ENCODE measurements at regions not wholly inside any gene's neighbourhood (a gene's known extent, or its start where the extent isn't known, plus 50 kb on each side); places are given as distances from the start of the nearest gene placed in this dataset.

DNA sequence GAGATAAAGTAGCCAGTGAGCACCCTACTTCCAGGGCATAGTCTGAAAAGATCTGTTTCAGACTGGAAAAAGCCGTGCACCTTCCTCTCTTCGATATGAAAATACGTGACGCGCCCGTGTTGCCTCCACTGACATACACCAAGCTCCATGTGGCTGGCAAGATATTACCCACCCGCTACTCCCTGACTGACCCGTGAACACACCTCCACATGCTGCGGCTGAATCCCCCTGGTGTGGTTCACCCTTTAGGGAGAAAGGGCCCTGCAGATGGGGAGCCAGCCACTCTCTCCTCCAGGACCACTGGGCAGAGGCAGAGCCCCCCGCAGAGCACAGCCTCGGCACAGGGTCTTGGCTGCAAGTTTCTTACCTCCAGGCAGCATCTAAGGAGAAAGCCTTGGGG, 245.0 kb downstream of the BRD1 start:
- TF ChIP-seq TAF1 (IDR thresholded peaks at IDR 0.05; ENCODE audit: low read depth, low read length) = no peak
- TF ChIP-seq SPI1 (IDR thresholded peaks at IDR 0.05; ENCODE audit: low read depth, low read length) = no peak
- TF ChIP-seq POU2F2 (IDR thresholded peaks at IDR 0.05; ENCODE audit: low read depth, low read length) = no peak
- TF ChIP-seq POLR2AphosphoS5 (IDR thresholded peaks at IDR 0.05; ENCODE audit: low read depth, low read length) = no peak
- TF ChIP-seq POLR2A (IDR thresholded peaks at IDR 0.05; ENCODE audit: low read depth, low read length) = no peak
- no peak for TF ChIP-seq PAX5 (IDR thresholded peaks at IDR 0.05; ENCODE audit: insufficient read depth, low read length, severe bottlenecking)
- FAIRE-seq (no peak), DNase-seq (ENCODE audit: insufficient read length, low spot score) (no peak)

DNA sequence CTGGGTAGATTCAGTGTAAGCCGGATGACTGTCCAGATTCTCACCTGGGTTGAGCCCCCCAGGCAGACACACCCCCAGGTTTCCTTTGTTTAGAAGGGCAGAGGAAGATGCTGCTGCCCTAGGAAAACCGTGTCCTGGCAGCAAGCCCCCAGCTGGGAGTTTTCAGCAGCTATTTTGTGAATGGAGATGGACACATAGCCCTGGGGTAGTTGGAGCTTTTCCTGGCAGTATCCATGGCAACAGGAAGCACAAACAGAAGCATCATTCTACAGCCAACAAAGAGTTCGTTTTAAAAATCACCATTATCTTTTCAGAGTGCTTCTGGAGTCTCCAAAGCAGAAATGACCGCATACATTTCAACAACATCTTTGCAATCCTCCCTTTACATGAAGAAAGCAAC, 245.5 kb downstream of the BRD1 start:
- FAIRE-seq = no peak
- TF ChIP-seq POLR2AphosphoS5 (IDR thresholded peaks at IDR 0.05; ENCODE audit: low read depth, low read length) = no peak
- TF ChIP-seq PAX5 (IDR thresholded peaks at IDR 0.05; ENCODE audit: insufficient read depth, low read length, severe bottlenecking) = no peak
- no peak for TF ChIP-seq POU2F2 (IDR thresholded peaks at IDR 0.05; ENCODE audit: low read depth, low read length)
- TF ChIP-seq SPI1 (IDR thresholded peaks at IDR 0.05; ENCODE audit: low read depth, low read length) = no peak
- no peak for TF ChIP-seq TAF1 (IDR thresholded peaks at IDR 0.05; ENCODE audit: low read depth, low read length)
- no peak for TF ChIP-seq POLR2A (IDR thresholded peaks at IDR 0.05; ENCODE audit: low read depth, low read length)
- no peak for DNase-seq (ENCODE audit: insufficient read length, low spot score)

DNA sequence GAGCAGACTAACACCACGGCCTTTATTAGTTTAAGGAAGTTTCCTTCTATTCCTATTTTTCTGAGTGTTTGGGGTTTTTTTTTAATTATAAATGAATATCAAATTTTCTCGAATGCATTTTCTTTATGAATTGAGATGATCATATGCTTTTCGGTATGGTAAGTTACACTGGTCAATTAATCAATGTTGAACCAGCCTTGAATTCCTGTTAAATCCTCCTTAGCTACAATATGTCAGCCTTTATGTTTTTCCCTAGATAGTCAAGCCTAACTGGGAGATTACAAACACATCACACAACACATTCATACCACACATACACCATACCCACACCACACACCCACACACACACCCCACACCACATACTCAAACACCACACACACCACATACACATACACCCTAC, 247.6 kb downstream of the BRD1 start:
- FAIRE-seq (peak; percentile 75), DNase-seq (ENCODE audit: insufficient read length, low spot score) (no peak)
- TF ChIP-seq SPI1 (IDR thresholded peaks at IDR 0.05; ENCODE audit: low read depth, low read length) (no peak), PAX5 (IDR thresholded peaks at IDR 0.05; ENCODE audit: insufficient read depth, low read length, severe bottlenecking) (no peak), TAF1 (IDR thresholded peaks at IDR 0.05; ENCODE audit: low read depth, low read length) (no peak), POU2F2 (IDR thresholded peaks at IDR 0.05; ENCODE audit: low read depth, low read length) (no peak), POLR2A (IDR thresholded peaks at IDR 0.05; ENCODE audit: low read depth, low read length) (no peak), POLR2AphosphoS5 (IDR thresholded peaks at IDR 0.05; ENCODE audit: low read depth, low read length) (no peak)

DNA sequence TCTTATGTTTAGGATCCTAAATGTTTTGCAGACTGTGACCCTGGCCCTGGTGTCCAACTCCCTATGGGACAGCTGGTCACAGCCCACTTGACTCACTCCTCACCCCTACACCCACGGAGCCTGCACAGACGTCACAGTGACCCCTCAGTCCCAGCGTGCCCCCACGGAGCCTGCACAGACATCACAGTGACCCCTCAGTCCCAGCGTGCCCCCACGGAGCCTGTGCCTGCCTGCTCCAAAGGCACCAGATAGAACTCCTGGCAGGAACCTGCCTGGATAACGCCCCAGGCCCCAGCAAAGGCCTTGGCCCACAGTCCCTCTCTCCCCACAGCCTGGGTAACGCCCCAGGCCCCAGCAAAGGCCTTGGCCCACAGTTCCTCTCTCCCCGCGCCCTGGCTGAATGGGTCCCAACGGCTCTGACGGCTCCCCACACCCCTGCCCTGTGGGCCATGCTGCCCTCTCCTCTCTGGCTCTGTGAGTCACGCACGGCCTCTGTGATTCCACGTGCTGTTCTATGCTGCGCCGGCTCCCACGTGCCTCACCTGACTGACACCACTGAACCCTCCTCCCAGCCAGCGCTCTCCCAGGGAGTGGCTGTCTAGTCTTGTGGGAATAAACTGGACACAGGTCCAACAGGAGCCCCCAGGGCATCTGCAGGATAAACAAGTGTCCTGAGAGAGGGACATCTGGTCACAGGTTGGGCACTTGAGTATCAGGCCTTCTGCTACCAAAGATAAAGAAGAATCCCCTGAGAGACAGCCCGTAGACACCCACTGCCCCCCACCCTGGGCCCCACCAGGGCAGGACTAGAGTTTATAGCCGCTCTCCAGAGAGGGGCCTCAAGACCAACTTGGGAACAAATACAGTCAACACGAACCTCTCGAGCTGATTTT, 250.3 kb downstream of the BRD1 start:
- FAIRE-seq = no peak

DNA sequence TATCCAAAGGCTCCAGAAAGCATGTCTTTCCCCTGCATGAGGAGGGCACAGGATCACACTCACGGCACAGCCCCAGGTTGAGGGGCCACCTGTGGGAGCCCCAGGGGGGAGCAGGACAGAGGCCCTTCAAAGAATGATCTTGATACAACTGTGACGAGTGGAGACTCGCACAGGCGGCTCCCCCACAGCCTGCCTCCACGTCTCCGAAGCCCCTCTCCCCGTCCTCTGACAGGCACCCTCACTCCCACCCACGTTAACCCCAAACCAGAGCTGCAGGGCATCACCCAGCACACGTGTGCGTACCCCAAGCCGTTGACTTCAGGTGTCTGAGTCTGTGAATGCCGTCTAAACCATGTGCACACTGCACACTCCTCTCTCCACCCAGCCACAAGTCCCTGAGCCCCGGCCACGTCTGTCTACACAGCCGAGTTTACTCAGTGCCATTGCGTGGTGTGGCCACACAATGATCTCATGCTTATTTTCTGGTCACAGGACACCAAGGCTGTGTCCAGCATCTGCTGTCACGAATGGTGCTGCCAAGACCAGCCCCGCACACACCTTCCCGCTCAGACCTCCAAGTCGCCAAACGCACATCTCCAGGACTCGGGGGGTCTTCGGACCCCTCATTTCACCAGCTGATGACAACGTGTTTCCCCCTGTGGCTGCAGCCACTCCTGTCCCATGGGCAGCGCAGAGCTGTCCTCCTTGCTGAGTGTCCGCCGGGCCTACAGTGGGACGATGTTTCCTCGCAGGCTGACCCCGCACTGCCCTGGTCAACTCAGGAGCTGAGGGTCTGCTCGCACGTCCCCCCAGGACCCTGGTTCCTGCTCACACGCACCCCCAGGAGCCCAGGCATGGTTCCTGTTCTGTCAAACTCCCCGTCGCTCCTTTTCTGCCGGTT, 251.2 kb downstream of the BRD1 start:
- TF ChIP-seq POLR2A (IDR thresholded peaks at IDR 0.05; ENCODE audit: low read depth, low read length) (no peak), SPI1 (IDR thresholded peaks at IDR 0.05; ENCODE audit: low read depth, low read length) (no peak), POLR2AphosphoS5 (IDR thresholded peaks at IDR 0.05; ENCODE audit: low read depth, low read length) (no peak)
- DNase-seq (ENCODE audit: insufficient read length, low spot score) = no peak
- FAIRE-seq = no peak

More for the DNA sequence above, 250.3 kb downstream of the BRD1 start:
- TF ChIP-seq POLR2A (IDR thresholded peaks at IDR 0.05; ENCODE audit: low read depth, low read length) (no peak), TAF1 (IDR thresholded peaks at IDR 0.05; ENCODE audit: low read depth, low read length) (no peak), POLR2AphosphoS5 (IDR thresholded peaks at IDR 0.05; ENCODE audit: low read depth, low read length) (no peak)
- DNase-seq (ENCODE audit: insufficient read length, low spot score) = no peak

DNA sequence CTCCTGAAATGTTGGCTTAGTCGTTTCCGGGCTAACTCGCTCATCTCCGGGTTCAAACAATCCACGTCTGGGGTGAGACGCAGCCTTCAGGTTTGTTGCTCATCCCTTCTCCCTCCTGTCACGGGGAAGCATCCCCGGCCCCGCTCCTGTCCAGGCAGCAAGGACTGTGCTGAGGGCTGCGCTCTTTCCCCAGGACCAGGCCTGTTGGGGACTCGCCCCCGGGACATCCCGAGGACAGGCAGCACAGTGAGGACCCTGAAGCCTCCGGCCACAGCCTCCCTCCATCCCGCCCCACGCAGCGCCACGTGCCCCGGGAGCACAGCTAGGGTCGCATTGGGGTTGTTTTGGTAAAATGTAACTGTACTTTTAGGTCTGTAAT, 252.0 kb downstream of the BRD1 start:
- FAIRE-seq = no peak

DNA sequence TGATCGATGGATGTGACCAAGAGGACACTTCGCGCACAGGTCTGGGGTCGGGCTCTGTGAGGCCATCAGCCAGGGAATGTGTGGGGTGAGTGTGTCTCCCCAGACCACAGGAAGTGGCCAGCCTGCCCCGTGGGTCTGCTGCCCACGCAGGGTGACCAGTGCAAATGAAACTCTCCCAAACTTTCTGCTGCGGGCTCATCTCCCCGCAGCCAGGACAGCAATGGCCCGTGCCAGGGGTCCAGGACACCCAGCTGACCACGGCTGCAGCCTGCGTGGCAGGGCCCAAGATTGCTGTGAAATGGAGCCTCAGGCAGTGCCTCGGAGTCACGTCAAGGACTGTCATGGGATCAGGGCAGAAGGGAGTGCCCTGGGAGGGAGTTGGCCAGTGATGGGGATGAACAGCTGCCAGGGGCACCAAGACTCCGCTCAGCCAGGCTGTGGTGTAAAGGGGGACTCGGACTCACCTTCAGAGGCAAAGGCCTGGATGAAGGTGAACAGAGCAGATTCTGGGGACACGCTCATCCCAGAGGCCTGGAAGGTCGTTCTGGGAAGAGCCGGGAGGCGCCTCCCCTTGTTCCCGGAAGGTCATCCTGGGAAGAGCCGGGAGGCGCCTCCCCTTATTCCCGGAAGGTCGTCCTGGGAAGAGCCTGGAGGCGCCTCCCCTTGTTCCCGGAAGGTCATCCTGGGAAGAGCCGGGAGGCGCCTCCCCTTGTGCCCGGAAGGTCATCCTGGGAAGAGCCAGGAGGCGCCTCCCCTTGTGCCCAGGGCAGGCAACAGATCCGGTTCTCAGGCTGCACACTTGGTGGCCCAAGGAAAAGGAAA, 252.6 kb downstream of the BRD1 start:
- DNase-seq (ENCODE audit: insufficient read length, low spot score) (no peak), FAIRE-seq (no peak)
- TF ChIP-seq POLR2A (IDR thresholded peaks at IDR 0.05; ENCODE audit: low read depth, low read length) (no peak), PAX5 (IDR thresholded peaks at IDR 0.05; ENCODE audit: insufficient read depth, low read length, severe bottlenecking) (no peak), SPI1 (IDR thresholded peaks at IDR 0.05; ENCODE audit: low read depth, low read length) (no peak), POLR2AphosphoS5 (IDR thresholded peaks at IDR 0.05; ENCODE audit: low read depth, low read length) (no peak)

More for the DNA sequence above, 252.0 kb downstream of the BRD1 start:
- DNase-seq (ENCODE audit: insufficient read length, low spot score) = no peak
- TF ChIP-seq PAX5 (IDR thresholded peaks at IDR 0.05; ENCODE audit: insufficient read depth, low read length, severe bottlenecking) = no peak
- no peak for TF ChIP-seq POLR2A (IDR thresholded peaks at IDR 0.05; ENCODE audit: low read depth, low read length)
- TF ChIP-seq POLR2AphosphoS5 (IDR thresholded peaks at IDR 0.05; ENCODE audit: low read depth, low read length) = no peak
- TF ChIP-seq TAF1 (IDR thresholded peaks at IDR 0.05; ENCODE audit: low read depth, low read length) = no peak
- no peak for TF ChIP-seq SPI1 (IDR thresholded peaks at IDR 0.05; ENCODE audit: low read depth, low read length)
- no peak for TF ChIP-seq POU2F2 (IDR thresholded peaks at IDR 0.05; ENCODE audit: low read depth, low read length)

DNA sequence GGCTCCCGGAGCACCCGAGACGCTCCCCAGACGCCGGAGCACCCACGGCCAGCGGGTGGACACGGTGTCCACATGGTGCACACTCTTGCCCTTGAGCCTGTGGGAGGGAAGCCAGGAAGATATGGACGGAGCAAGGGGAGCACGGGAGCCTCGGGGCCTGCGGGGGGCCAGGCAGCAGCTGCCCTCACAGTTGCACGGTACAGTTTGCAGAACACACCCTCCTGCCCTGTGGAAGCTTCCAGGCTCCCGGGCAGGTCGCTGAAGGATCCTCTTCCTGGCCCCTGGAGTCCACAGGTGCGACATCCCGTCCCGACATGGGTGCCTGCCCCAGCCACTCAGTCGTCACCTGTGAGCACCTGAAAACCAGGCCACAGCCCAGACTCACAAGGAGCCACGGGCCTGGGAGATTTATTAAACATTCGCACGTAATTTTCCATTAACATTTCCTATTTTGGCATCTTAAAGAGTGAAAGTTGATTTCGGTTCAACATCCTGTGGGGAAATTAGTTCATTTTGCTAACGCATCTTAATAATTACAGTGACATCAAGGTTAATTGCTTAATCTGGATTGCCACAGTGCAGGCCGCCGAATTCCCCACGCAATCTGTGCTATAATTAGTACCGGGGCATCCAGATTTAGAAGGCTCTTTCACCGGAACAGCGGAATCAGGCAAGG, 253.3 kb downstream of the BRD1 start:
- DNase-seq (ENCODE audit: insufficient read length, low spot score) = no peak
- no peak for FAIRE-seq
- TF ChIP-seq SPI1 (IDR thresholded peaks at IDR 0.05; ENCODE audit: low read depth, low read length) (no peak), POLR2AphosphoS5 (IDR thresholded peaks at IDR 0.05; ENCODE audit: low read depth, low read length) (no peak), PAX5 (IDR thresholded peaks at IDR 0.05; ENCODE audit: insufficient read depth, low read length, severe bottlenecking) (no peak), POLR2A (IDR thresholded peaks at IDR 0.05; ENCODE audit: low read depth, low read length) (no peak), POU2F2 (IDR thresholded peaks at IDR 0.05; ENCODE audit: low read depth, low read length) (no peak), TAF1 (IDR thresholded peaks at IDR 0.05; ENCODE audit: low read depth, low read length) (no peak)

All from GM12891 (cell line).